ENCODE measurements at regions not wholly inside any gene's neighbourhood (a gene's known extent, or its start where the extent isn't known, plus 50 kb on each side); places are given as distances from the start of the nearest gene placed in this dataset.

DNA sequence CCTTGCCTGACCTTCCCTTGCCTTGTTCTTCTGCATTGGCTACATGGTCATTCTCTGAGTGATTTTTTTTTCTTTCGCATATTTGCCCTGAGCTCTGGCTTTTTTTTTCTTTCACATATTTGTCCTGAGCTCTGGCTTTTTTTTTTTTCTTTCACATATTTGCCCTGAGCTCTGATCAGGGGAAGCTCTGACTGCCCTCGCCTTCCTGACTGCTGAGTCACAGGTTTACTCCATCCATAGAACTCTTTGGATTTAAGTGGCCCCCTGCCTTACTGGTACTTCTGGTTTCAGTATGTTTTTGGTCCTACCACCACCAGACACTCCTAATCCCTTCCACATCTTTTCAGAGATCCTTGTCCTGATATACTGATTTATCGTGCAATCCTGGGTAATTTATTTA is 201.1 kb downstream of the OGFRL1 start:
- no peaks in the 10 kb centered on the region for H3F3A ChIP-seq (ENCODE audit: low read depth)
- no peaks in the 10 kb centered on the region for H3K9me3 ChIP-seq (ENCODE audit: low read depth)
- Mint-ChIP-seq H3K9me3 (no peaks in the 10 kb centered on the region), H3K36me3 (no peaks in the 10 kb centered on the region), H3K4me3 (peak overlapping the region; percentile 17), H3K27me3 (ENCODE audit: insufficient read depth, low read depth) (no peaks in the 10 kb centered on the region), H3K27ac (peak overlapping the region; percentile 82), H3K4me1 (peaks cover 21% of the 10 kb centered on the region)
- no peaks in the 10 kb centered on the region for H3K36me3 ChIP-seq
- no peak overlapping the region for H3K9ac ChIP-seq
- no peaks in the 10 kb centered on the region for H3K27me3 ChIP-seq
- no peak for DNase-seq (ENCODE audit: low spot score)
- H4K20me1 ChIP-seq (ENCODE audit: low read depth) = no peaks in the 10 kb centered on the region
- H3K79me2 ChIP-seq (ENCODE audit: low read depth) = no peaks in the 10 kb centered on the region
- TF ChIP-seq EZH2phosphoT487 (IDR thresholded peaks at IDR 0.05) = no peak
- no peak for TF ChIP-seq EZH2 (IDR thresholded peaks at IDR 0.05)
- H3K4me3 ChIP-seq = no peak overlapping the region
- no peak overlapping the region for H3K27ac ChIP-seq
- H3K4me2 ChIP-seq = no peak overlapping the region
- H3K4me1 ChIP-seq = no peaks in the 10 kb centered on the region
- H2AFZ ChIP-seq (replicated peaks) = no peak overlapping the region

- Mint-ChIP-seq H3K4me3 (no peak overlapping the region), H3K9me3 (no peaks in the 10 kb centered on the region), H3K27ac (peak overlapping the region; percentile 22), H3K36me3 (no peaks in the 10 kb centered on the region), H3K4me1 (peaks cover 21% of the 10 kb centered on the region), H3K27me3 (ENCODE audit: insufficient read depth, low read depth) (no peaks in the 10 kb centered on the region)
- no peak overlapping the region for H2AFZ ChIP-seq (replicated peaks)
- H3K9me3 ChIP-seq (ENCODE audit: low read depth) = no peaks in the 10 kb centered on the region
- H3K4me1 ChIP-seq = no peaks in the 10 kb centered on the region
- no peaks in the 10 kb centered on the region for H3K36me3 ChIP-seq
- H3K4me2 ChIP-seq = no peak overlapping the region
- H3K4me3 ChIP-seq = no peak overlapping the region
- H3K9ac ChIP-seq = no peak overlapping the region
- H3K27me3 ChIP-seq = no peaks in the 10 kb centered on the region
- no peaks in the 10 kb centered on the region for H3F3A ChIP-seq (ENCODE audit: low read depth)
- H3K27ac ChIP-seq = no peak overlapping the region
- H4K20me1 ChIP-seq (ENCODE audit: low read depth) = no peaks in the 10 kb centered on the region
- H3K79me2 ChIP-seq (ENCODE audit: low read depth) = no peaks in the 10 kb centered on the region
- no peak for DNase-seq (ENCODE audit: low spot score)
- TF ChIP-seq, protein P1, sequence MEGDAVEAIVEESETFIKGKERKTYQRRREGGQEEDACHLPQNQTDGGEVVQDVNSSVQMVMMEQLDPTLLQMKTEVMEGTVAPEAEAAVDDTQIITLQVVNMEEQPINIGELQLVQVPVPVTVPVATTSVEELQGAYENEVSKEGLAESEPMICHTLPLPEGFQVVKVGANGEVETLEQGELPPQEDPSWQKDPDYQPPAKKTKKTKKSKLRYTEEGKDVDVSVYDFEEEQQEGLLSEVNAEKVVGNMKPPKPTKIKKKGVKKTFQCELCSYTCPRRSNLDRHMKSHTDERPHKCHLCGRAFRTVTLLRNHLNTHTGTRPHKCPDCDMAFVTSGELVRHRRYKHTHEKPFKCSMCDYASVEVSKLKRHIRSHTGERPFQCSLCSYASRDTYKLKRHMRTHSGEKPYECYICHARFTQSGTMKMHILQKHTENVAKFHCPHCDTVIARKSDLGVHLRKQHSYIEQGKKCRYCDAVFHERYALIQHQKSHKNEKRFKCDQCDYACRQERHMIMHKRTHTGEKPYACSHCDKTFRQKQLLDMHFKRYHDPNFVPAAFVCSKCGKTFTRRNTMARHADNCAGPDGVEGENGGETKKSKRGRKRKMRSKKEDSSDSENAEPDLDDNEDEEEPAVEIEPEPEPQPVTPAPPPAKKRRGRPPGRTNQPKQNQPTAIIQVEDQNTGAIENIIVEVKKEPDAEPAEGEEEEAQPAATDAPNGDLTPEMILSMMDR (IDR thresholded peaks at IDR 0.05) = no peak
Observed at GRCh38 chr6:71490876-71491275, 202.3 kb downstream of the OGFRL1 start.

DNA sequence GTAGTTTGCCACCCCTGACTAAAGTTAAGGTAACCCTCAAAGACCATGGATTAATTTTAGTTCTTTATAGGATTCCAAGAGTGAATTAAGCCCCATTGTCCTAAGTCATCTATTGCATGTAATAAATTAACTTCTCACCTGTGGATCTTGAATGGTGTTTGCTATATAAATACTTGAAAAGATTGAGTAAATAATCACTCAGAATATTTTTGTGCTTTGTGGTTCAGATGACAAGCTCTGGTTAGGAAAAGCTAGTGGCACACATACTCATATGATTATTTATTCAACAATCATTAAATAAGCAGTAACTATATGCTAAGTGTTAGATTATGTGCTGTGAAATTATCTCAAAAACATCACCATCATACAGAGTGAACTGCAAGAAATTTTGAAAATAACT is 203.2 kb downstream of the OGFRL1 start:
- no peaks in the 10 kb centered on the region for H3K9me3 ChIP-seq (ENCODE audit: low read depth)
- no peaks in the 10 kb centered on the region for H3F3A ChIP-seq (ENCODE audit: low read depth)
- Mint-ChIP-seq H3K4me3 (no peak overlapping the region), H3K27ac (no peak overlapping the region), H3K36me3 (no peaks in the 10 kb centered on the region), H3K9me3 (no peaks in the 10 kb centered on the region), H3K27me3 (ENCODE audit: insufficient read depth, low read depth) (no peaks in the 10 kb centered on the region), H3K4me1 (peaks cover 21% of the 10 kb centered on the region)
- no peak overlapping the region for H2AFZ ChIP-seq (replicated peaks)
- H3K27me3 ChIP-seq = no peaks in the 10 kb centered on the region
- no peaks in the 10 kb centered on the region for H3K36me3 ChIP-seq
- H4K20me1 ChIP-seq (ENCODE audit: low read depth) = no peaks in the 10 kb centered on the region
- DNase-seq (ENCODE audit: low spot score) = no peak
- H3K4me2 ChIP-seq = no peak overlapping the region
- TF ChIP-seq EZH2 (IDR thresholded peaks at IDR 0.05) (no peak), EZH2phosphoT487 (IDR thresholded peaks at IDR 0.05) (no peak)
- TF ChIP-seq, protein P1 (IDR thresholded peaks at IDR 0.05) = no peak
- H3K4me3 ChIP-seq = no peak overlapping the region
- no peak overlapping the region for H3K27ac ChIP-seq
- no peak overlapping the region for H3K9ac ChIP-seq
- no peaks in the 10 kb centered on the region for H3K79me2 ChIP-seq (ENCODE audit: low read depth)
- H3K4me1 ChIP-seq = no peaks in the 10 kb centered on the region

- no peaks in the 10 kb centered on the region for H3K27me3 ChIP-seq
- H3K9me3 Mint-ChIP-seq = no peaks in the 10 kb centered on the region
- H3K4me3 Mint-ChIP-seq = no peak overlapping the region
- no peak overlapping the region for H3K27ac ChIP-seq
- TF ChIP-seq EZH2phosphoT487 (IDR thresholded peaks at IDR 0.05) (no peak), EZH2 (IDR thresholded peaks at IDR 0.05) (no peak)
- TF ChIP-seq, protein P1 (IDR thresholded peaks at IDR 0.05) = no peak
- peaks cover 21% of the 10 kb centered on the region for H3K4me1 Mint-ChIP-seq
- H3K9ac ChIP-seq = no peak overlapping the region
- no peak for DNase-seq (ENCODE audit: low spot score)
- no peaks in the 10 kb centered on the region for H3K4me1 ChIP-seq
- no peak overlapping the region for H3K27ac Mint-ChIP-seq
- H3K36me3 ChIP-seq = no peaks in the 10 kb centered on the region
- H3K9me3 ChIP-seq (ENCODE audit: low read depth) = no peaks in the 10 kb centered on the region
- H3K36me3 Mint-ChIP-seq = no peaks in the 10 kb centered on the region
- H4K20me1 ChIP-seq (ENCODE audit: low read depth) = no peaks in the 10 kb centered on the region
- H3K4me3 ChIP-seq = no peak overlapping the region
- H3K27me3 Mint-ChIP-seq (ENCODE audit: insufficient read depth, low read depth) = no peaks in the 10 kb centered on the region
- H3K4me2 ChIP-seq = no peak overlapping the region
- no peaks in the 10 kb centered on the region for H3F3A ChIP-seq (ENCODE audit: low read depth)
- no peaks in the 10 kb centered on the region for H3K79me2 ChIP-seq (ENCODE audit: low read depth)
- H2AFZ ChIP-seq (replicated peaks) = no peak overlapping the region
Observed at GRCh38 chr6:71492668-71493067, 204.1 kb downstream of the OGFRL1 start.

Data from neural progenitor cell (in vitro differentiated cells).